ENCODE measurements at regions not wholly inside any gene's neighbourhood (a gene's known extent, or its start where the extent isn't known, plus 50 kb on each side); places are given as distances from the start of the nearest gene placed in this dataset.

DNA sequence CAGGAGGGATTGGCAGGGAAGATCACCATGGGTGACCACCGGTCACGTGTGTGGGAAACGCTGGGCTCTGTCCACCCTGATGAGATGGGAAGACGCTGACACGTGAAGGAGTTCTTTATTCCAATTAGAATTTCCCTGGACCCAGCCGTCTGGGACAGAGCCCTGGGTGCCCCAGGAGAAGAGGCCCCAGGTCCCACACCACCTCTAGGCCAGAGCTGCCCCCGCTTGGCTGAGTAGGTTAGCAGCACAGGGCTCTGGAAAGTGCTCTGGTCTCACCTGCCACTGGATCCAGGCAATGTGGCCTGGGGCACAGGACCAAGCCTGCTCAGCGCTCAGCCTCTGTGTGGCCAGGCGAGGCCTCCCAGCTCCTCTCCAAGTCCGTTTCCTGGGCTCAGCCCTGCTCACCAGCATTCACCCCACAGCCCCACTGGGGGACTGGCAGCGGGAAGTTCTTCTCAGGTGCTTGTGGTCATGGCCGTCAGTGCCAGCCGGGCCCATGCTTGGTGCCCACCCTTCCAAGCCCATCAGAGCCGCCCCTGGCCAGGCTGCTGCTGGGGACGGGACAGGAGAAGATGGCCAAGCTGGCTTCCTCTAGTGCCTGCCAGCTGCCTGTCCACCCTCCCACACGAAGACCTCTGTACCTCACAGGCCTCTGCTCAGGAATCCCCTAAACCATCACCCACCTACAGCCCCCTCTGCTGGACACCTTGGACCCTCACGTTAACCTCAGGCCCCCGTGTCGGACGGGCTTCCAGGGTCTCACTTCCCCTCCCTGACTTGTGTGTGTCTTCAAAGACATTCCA, 62.5 kb upstream of the FGF3 start:
- H3K4me2 ChIP-seq = no peak overlapping the region
- H3K27ac ChIP-seq = no peak overlapping the region
- H3K4me3 ChIP-seq = no peak overlapping the region
- 79% methylated on average over 18 of the region's 20 CpGs for WGBS (ENCODE audit: low lambda C conversion rate, missing lambda C conversion rate)
- no peaks in the 10 kb centered on the region for H3K9me2 ChIP-seq (replicated peaks; ENCODE audit: insufficient read depth)
- no peak overlapping the region for H2AFZ ChIP-seq
- TF ChIP-seq EZH2 (IDR thresholded peaks at IDR 0.05; ENCODE audit: borderline replicate concordance) (no peak), EZH2phosphoT487 (IDR thresholded peaks at IDR 0.05; ENCODE audit: low read depth, severe bottlenecking, unreplicated experiment) (no peak)
- TF ChIP-seq, protein P1, sequence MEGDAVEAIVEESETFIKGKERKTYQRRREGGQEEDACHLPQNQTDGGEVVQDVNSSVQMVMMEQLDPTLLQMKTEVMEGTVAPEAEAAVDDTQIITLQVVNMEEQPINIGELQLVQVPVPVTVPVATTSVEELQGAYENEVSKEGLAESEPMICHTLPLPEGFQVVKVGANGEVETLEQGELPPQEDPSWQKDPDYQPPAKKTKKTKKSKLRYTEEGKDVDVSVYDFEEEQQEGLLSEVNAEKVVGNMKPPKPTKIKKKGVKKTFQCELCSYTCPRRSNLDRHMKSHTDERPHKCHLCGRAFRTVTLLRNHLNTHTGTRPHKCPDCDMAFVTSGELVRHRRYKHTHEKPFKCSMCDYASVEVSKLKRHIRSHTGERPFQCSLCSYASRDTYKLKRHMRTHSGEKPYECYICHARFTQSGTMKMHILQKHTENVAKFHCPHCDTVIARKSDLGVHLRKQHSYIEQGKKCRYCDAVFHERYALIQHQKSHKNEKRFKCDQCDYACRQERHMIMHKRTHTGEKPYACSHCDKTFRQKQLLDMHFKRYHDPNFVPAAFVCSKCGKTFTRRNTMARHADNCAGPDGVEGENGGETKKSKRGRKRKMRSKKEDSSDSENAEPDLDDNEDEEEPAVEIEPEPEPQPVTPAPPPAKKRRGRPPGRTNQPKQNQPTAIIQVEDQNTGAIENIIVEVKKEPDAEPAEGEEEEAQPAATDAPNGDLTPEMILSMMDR (IDR thresholded peaks at IDR 0.05; ENCODE audit: poor library complexity) = no peak
- no peaks in the 10 kb centered on the region for H3K36me3 ChIP-seq (replicated peaks; ENCODE audit: insufficient read depth, low read depth)
- no peaks in the 10 kb centered on the region for H3K9me3 ChIP-seq (ENCODE audit: low read depth)
- H4K20me1 ChIP-seq (ENCODE audit: insufficient read depth, poor library complexity, severe bottlenecking) = no peaks in the 10 kb centered on the region
- no peaks in the 10 kb centered on the region for H3K27me3 ChIP-seq
- DNase-seq (ENCODE audit: low spot score) = no peak
- H3K79me2 ChIP-seq = no peaks in the 10 kb centered on the region
- H3K4me1 ChIP-seq (ENCODE audit: insufficient read depth) = no peaks in the 10 kb centered on the region

GRCh38 chr11:69882270-69882608, 63.0 kb upstream of the FGF3 start:
- Histone ChIP-seq H3K4me2 (no peak overlapping the region), H3K79me2 (no peaks in the 10 kb centered on the region), H3K36me3 (replicated peaks; ENCODE audit: insufficient read depth, low read depth) (no peaks in the 10 kb centered on the region), H3K4me3 (no peak overlapping the region), H3K4me1 (ENCODE audit: insufficient read depth) (no peaks in the 10 kb centered on the region), H3K27ac (no peak overlapping the region), H3K9me3 (ENCODE audit: low read depth) (no peaks in the 10 kb centered on the region), H2AFZ (no peak overlapping the region), H3K9me2 (replicated peaks; ENCODE audit: insufficient read depth) (no peaks in the 10 kb centered on the region), H3K27me3 (no peaks in the 10 kb centered on the region), H4K20me1 (ENCODE audit: insufficient read depth, poor library complexity, severe bottlenecking) (no peaks in the 10 kb centered on the region)
- TF ChIP-seq, protein P1 (IDR thresholded peaks at IDR 0.05; ENCODE audit: poor library complexity) = no peak
- TF ChIP-seq EZH2phosphoT487 (IDR thresholded peaks at IDR 0.05; ENCODE audit: low read depth, severe bottlenecking, unreplicated experiment) (no peak), EZH2 (IDR thresholded peaks at IDR 0.05; ENCODE audit: borderline replicate concordance) (no peak)
- no peak for DNase-seq (ENCODE audit: low spot score)
- 90% methylated on average over 7 of the region's 7 CpGs for WGBS (ENCODE audit: low lambda C conversion rate, missing lambda C conversion rate)

DNA sequence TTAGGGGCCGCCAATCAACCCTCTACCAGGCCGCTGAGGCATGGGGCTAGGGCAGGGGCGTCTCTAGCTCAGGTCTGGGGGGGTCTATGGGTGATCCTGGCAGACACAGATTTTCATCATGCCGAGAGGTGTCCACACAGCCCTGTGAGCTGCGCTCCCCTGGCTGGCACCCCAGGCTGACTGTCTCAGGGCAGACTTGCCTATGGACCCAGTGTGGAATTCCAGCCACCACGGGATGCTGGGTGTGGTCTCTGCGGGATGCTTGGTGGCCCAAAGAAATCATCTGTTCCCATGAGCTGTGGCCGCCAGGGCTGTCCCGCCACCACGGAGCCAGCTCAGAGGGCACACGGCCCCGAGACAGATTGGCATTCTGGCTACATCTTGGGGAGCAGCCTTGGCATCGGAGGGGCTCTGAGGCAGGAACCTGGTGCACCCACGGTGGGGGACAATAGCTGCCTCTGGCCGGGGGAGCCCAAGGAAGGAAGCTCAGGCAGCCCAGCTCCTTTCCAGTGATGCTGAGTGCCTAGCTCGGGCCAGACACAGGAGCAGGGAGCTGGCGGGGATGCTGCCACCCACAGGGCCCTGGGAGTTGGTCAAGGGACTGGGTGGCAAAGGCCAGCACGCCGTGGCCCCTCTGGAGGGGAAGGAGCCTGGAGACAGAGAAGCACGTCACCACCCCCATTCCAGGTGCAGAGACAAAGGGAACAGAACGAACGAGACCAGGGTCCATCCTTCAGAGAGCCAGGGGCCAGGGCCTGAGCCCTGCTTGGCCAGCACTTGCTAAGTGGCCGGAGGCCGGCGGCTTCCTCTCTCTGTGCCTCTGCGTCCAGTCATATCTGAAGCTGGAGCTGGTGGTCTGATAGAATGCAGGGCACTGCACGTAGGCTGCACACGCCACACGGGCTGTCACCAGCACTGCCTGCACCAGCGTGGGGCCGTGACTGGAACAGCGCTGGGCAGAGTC, 64.4 kb upstream of the FGF3 start:
- H3K27ac ChIP-seq = no peak overlapping the region
- H3K36me3 ChIP-seq (replicated peaks; ENCODE audit: insufficient read depth, low read depth) = no peaks in the 10 kb centered on the region
- TF ChIP-seq EZH2 (IDR thresholded peaks at IDR 0.05; ENCODE audit: borderline replicate concordance) (no peak), EZH2phosphoT487 (IDR thresholded peaks at IDR 0.05; ENCODE audit: low read depth, severe bottlenecking, unreplicated experiment) (no peak)
- TF ChIP-seq, protein P1 (IDR thresholded peaks at IDR 0.05; ENCODE audit: poor library complexity) = no peak
- H3K4me2 ChIP-seq = no peak overlapping the region
- H3K4me3 ChIP-seq = no peak overlapping the region
- H3K27me3 ChIP-seq = no peaks in the 10 kb centered on the region
- DNase-seq (ENCODE audit: low spot score) = no peak
- no peaks in the 10 kb centered on the region for H3K4me1 ChIP-seq (ENCODE audit: insufficient read depth)
- no peaks in the 10 kb centered on the region for H3K9me3 ChIP-seq (ENCODE audit: low read depth)
- H3K79me2 ChIP-seq = no peaks in the 10 kb centered on the region
- no peaks in the 10 kb centered on the region for H4K20me1 ChIP-seq (ENCODE audit: insufficient read depth, poor library complexity, severe bottlenecking)
- 83% methylated on average over 32 of the region's 32 CpGs for WGBS (ENCODE audit: low lambda C conversion rate, missing lambda C conversion rate)
- H2AFZ ChIP-seq = no peak overlapping the region
- no peaks in the 10 kb centered on the region for H3K9me2 ChIP-seq (replicated peaks; ENCODE audit: insufficient read depth)

Measured in hepatocyte (in vitro differentiated cells).